ENCODE measurements at regions not wholly inside any gene's neighbourhood (a gene's known extent, or its start where the extent isn't known, plus 50 kb on each side); places are given as distances from the start of the nearest gene placed in this dataset.

DNA sequence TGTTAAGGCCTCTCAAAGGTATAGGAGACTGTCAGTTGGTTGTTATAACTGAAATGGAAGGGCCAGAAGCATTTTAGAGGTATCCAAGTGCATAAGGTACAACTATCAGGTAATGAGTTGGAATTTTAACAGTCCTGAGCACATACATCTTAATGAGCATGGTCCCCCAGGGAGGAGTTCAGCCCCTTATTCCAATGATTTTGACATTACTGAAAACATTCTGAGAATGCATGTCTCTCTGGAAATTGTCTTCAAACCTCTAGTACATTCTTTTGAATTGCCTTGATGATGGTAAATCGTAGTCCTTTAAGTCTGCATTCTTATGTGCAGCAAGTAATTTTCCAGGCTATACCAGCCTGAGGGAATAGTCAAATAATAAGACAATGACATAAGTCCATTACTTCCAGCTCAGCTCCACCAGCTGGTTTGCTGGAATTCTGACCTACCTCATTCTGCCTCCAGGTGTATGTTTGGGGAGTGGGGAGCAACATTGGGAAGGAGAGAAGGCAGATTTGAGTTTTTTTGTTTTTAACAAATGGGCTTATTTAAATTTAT lies 239.2 kb downstream of the MSRB3 start:
- DNase-seq (ENCODE audit: low read depth), result no peak

DNA sequence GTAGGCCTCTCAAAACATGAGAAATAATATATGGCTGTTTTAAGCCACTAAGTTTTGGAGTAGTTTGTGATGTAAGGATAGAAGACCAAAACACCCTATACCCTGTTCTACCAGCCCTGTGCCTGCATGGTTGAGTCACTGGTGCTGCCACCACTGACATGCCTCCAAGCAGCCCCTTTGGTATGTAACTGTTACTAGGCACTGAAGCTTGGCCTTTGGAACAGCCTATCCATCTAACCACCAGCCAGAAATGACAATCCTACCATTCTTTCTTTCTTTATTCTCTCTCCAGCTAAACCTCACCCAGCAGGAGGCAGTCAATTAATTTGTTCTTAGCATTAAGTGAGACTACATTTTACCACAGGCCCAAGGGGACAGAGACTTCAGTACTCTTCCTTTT lies 240.3 kb downstream of the MSRB3 start:
- DNase-seq (ENCODE audit: low read depth), result no peak

DNA sequence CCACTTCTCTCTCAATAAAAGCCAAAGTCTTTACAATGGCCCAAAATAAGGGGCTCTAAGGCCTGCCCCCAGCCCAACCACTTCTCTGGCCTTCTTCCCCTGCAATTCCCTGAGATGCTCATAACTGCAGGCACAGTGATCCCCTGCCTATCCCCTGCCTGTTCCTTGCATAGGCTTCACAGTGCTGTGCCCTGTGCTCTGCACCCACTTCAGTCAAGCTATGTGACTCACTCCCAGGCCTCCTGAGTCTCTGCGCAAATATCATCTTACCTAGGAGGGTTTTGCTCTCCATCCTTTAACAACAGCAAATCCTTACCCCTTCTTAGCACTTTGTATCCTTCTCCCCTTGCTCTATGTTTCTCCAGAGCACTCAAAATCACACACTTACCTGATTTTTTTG lies 242.2 kb downstream of the MSRB3 start:
- no peak for DNase-seq (ENCODE audit: low read depth)

DNA sequence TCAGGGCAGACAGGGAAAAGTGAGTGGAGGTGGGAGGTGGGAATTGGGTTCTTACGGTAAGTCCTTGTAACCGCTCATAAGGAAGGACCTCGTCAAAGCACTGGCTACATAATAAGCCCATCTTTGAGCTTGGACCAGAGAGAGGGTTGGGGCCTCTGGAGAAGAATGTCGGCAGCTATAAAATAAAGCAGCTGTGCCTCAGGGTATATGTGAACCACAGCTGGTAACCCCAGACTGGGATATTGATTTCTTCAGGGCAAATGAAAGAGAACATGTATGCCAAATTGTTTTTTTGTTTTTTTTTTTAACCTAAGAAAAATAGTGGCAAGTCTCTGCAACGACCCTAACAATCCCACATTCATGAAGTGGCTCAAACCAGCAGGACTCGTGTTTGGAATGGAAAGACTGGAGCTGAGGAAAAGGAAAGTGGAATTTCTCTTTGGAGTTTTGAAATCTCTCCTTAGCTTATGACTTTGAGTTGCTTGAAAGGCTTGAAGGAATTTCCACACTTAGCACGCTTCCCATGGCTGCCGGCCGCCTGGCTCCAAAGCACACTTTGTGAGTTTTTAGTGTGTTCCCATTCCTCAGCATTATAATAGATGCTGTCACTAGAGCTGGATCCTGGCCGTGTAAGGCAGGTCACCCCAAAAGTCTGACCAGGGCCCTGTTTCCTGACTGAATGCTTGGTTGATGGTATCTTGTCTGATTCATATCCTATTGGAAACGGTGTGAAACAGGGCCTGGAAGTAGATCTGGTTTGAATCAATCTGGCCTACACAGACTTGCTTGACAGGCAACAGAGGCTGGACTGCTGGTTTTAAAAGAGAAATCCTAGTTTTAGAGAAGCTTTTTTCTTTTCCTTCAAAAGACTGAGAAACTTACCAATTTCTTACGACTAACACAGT lies 244.7 kb downstream of the MSRB3 start:
- no peak for DNase-seq (ENCODE audit: low read depth)

DNA sequence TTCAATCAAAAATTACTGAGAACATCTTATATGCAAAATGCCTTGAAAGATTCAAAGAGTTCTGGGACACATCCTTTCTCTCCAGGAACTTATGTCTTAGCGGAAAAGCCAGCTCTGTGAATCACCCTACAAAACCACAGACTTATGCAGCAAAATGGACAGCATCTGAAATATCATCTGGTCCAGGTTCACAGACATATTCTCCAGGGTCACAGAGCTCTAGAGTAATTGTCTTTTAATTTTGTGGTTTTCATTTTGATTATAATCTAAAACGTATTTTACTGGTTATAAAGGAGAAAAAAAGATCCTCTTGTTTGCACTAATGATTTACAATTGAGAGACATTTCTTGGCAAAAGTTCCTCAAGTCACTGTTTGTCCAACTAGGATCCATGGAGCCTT lies 246.2 kb downstream of the MSRB3 start:
- no peak for DNase-seq (ENCODE audit: low read depth)

DNA sequence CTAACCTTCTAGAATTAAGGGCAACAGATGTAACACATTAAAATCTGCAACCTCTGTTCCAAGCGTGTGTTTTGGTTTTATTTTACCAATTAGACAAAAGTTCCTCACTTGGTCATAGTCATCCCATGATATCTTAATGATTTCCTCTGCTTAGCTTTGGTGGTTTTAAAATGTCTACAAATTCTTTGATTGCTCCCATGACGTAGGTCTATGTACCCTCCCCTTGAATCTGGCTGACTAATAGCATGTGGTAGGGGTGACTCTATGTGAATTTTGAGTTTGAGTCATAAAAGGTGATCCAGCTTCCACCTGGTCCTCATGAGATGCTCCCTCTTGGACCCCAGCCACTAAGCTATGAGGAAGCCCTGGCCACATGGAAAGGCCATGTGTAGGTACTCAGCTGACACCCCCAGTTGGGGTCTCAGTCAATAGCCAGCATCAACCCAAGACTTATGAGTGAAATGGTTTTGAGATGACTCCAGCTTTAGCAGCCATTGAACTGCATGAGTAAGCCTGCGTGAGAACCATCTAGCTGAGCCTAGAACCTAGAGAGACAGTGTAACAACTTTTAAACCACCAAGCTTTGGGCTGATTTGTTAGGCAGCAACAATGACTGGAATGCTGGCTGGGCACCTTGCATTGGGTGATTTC lies 247.1 kb downstream of the MSRB3 start:
- DNase-seq (ENCODE audit: low read depth), result no peak

DNA sequence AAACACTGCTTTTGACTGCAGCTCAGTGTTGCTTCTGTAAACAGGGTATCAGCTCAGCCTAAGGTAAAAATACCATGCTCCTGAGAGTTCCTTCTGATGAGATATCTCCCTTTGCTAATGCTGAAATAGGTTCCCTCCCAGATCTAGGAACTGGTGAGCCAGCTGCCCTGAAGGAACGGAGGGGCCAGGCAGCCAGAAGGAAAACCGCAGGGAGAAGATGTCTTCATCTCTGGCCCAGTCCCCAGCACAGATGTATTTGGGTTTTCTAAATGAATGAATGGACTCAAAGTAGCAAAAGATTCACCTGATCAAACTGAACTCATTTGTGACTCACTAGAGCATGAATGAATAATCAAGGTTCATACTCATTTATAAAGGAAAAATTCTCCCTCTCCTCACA lies 247.8 kb downstream of the MSRB3 start:
- DNase-seq (ENCODE audit: low read depth), result no peak

DNA sequence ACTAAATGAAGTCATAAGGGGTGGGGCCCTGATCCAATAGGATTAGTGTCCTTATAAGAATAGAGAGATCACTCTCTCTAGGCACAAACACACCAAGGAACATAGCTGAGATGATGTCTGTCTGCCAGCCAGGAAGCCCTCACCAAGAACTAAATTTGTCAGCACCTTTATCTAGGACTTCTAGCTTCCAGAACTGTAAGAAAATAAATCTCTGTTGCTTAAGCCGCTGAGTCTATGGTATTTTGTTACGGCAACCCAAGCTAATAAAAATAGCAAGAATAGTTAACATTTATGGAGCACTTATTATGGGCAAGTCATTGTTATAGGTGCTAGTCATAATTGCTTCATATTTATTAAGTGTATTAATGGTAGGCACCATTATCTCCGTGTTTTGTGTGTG lies 249.6 kb downstream of the MSRB3 start:
- DNase-seq (ENCODE audit: low read depth), result no peak

DNA sequence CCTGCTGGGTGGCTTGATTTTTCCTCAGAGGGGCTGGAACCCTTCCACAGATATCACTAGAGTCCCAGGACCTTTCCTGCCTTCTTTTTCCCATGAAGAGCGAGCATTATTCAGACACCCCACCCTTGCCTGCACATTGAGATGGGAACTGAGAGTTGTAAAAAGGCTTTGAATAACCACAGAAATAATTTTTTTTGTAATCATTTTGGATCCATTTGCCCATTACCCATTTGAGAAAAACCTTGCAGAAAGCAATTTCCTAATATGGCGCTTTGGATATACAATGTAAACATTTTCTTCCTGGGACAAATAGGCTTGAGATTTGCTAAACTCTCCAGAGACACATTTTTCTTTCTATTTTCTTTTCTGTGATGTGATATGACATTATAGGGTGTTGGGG lies 250.6 kb downstream of the MSRB3 start:
- DNase-seq (ENCODE audit: low read depth), result no peak

DNA sequence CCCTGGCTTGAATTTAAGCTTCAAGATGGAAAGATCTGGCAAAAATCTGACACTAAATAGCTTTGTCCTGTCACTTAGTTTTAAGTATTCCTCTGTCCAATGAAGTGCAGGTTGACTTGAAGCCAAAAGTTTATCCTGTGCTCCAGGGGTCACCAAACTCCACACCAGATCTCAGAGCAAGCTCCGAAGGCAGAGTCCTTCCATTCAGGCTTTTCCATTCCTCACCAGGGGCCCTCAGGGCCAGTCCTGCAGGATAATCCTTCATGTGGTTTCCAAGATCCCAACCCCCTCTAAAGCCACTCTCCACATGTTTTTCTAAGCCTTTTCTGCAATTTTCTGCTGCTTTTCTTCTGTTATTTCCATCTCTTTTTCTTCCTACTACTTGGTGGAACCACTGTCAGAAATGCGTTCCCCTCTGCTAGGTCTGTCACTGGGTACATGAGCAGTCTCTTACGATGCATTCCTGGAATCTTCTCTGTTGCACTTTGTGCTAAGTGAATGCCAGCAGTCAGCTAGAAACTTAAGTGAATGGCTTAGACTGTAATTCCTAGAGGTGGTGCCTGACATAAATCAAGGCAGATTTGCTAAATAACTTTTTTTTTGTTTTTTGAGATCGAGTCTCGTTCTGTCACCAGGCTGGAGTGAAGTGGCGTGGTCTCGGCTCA lies 251.4 kb downstream of the MSRB3 start:
- no peak for DNase-seq (ENCODE audit: low read depth)

DNA sequence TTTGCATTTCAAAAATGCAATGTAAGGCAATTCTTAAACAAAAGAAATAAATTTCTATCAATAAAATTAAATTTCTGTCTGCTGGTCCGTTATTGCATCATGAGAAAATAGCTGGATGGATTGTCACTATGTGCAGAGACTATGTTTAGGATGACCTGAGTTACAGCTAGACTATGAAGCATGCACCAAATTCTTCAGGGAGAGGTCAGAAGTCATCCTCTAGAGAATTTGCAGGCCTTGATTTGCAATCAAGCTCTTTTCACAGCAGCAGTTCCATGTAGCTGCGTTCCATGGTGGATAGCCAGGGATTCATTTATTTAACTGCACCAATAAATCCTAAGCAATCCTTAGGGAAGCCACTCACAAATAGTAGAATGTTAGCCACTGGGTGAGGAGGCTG lies 253.7 kb downstream of the MSRB3 start:
- no peak for DNase-seq (ENCODE audit: low read depth)

DNA sequence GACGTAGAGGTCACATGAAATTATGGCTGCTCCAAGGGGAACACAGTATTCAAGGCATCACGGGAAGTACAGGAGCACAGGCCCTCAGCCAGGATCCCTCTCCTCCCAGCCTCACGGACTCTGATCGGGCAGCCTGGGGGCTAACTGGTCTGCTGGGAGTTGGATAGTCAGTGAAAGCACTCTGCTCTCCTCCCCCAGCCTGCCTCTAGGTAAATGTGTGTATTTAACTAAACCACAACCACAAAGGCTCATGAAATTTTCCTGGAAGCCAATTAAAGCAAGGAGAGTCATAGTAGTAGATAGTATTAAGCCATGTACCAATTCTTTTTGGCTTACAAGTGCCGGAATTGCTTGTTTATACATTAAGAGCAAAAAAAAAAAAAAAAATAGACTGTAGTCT lies 254.3 kb downstream of the MSRB3 start:
- DNase-seq (ENCODE audit: low read depth), result no peak

DNA sequence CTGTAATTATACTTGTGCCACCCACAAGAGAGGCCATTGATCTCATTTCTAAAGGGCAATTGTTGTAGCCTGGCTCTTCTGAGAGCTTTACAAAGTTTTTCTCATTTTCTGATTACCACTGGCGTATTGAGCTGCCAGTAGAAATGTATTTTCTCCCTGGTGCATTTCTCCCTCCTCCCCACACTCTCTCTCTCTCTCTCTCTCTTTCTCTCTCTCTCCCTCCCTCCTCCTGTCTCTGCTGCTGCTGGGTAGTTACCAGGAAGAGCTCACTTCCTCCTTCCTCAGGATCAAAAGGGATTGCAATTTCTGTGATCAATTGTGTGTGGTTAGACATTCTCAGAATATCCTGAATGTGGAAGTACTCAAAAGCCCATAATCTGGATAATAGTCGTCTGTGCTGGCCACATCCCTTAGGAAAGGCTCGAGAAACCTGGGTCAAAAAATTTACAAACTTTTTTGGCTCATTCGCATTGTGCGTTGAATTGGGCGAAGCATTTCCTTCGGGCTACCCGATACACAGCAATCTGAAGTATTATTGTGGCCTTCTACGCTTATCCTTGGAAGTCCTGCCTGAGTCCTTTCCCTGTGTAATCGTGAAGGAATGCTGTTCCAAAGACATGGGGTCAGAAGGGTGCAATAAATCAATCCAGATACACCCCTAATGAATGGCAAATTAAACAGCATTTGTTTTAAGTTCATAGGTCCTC lies 254.8 kb downstream of the MSRB3 start:
- no peak for DNase-seq (ENCODE audit: low read depth)

DNA sequence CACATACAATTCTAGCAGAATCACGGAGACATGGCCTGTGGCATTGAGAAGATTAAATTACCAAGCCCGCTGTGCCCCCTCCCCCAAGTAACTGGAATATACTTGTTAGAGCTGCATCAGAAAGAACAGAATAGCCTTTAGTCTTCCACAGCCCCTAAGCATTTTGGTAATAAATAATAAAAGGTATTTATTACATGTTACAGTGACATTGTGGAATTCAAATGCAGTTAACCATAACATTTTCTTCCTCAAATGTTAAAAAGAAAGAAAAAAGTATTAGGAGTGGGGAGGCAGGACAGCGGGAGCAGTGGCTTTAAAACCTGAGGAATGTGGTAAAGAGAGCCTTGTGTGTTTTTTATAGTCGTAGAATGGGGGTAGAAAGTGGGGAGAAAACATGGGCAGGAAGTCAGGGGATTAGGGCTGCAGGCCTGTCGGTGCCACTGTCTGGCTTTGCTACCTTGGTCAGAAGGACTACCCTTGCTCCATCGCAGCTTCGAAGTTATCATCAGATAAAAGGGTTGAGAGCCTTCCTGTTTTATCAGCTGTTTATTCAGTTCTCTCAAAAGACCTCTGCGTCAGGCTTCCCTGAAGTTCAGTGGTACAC lies 255.9 kb downstream of the MSRB3 start:
- DNase-seq (ENCODE audit: low read depth), result no peak

DNA sequence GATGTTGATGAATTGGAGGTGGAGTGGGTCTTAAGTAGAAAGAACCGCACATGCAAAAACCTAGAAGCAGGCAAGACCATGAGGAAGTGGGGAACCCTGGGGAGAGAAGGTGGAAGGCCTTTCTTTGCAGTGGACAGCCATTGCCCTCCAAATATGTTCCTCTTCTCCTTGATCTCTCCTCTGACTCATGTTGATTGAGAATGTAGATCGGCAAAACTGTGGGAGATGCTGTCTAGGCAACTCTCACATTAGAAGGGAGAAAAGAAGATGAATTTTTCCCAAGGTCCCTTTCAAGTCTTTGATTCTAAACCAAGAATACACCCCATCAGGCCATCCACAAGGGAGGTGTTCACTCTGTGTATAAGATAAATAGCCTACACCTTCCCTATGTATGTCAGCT lies 257.5 kb downstream of the MSRB3 start:
- no peak for DNase-seq (ENCODE audit: low read depth)

DNA sequence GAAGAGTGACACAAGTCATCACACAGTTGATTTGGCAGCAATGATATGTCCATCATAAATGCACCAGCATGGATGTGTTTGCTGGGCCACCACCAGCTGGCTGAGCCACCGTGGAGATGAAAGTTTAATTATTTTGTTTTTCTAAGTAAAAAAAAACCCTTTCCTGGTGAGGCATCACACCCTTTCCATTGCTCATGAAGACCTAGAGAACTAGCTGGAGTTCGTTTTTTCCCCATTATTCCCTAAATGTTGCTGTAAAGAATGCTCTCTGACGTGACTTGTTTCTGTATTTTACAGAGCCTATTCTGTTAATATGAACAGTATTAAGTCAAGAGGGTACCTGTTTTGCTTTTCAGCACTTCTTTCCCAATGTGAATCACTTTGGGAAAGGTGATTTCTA lies 257.9 kb downstream of the MSRB3 start:
- DNase-seq (ENCODE audit: low read depth), result no peak

DNA sequence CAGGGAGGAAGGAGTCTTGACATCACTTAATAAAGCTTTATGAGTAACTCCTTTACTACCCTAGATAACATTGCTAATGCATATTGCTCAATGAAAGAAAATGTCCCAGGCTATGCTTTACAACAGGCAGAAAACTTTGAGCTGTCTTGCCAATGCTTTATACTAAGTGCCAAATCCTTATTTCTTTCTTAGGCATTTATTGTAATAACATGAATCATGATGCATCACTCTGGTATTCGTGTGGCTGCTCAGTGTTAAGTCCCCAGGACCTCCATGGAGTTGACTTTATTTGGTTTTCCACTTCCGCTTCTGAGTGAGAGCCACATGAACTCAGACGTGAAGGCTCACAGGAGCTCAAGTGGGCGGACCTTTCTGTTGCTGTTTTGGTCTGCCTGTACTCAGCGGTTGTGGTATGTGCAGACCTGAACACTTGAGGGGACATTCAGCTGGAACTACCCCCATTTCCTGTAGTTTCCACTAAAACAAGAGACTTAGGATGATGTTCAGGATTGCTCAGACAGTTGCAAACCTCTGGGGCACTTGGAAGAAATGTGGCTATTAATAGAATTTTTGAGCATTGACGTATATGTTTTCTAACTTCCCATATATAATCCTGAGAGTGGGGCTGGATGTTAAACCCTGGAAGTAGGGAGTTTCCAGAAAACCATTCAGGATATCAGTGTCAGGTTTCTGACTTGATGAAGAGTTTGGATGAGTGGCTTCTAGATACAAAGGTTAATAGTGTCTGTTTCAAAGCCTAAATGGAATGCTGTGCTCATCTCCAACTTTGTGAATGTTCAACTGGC lies 258.6 kb downstream of the MSRB3 start:
- no peak for DNase-seq (ENCODE audit: low read depth)

DNA sequence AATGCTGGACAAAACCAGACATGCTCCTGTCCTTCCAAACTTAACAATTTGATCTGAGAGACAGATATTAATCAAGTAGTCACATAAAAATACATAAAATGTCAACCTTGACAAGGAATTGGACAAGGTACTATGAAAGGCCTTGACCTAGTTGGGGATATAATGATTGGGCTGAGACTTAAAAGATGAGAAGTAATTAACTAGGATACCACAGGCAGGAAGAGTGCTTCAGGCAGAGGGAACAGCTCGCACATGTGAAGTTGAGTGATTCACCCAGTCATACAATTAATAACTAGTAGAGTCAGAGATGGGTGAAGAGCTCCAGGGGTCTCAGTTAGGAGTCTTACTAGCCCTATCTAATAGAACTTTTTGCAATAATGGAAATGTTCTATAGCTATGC lies 259.5 kb downstream of the MSRB3 start:
- no peak for DNase-seq (ENCODE audit: low read depth)

DNA sequence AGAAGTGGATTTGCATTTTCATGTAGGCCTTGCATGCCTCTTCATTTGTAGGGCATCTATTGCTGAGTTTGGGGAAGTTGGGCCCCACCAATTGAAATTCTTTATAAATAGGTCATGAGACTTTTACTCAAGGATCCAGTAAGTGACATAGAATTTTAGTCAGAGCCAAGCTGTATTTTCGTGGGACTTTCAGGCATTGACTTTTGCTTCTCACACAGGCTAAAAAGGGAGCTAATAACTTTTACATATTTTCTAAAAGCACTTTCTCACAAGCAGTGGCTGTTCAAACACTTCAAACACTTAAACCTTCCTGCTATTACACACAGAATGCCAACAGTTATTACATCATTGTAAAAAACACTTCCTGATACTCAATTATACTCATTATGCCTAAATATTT lies 260.5 kb downstream of the MSRB3 start:
- no peak for DNase-seq (ENCODE audit: low read depth)

DNA sequence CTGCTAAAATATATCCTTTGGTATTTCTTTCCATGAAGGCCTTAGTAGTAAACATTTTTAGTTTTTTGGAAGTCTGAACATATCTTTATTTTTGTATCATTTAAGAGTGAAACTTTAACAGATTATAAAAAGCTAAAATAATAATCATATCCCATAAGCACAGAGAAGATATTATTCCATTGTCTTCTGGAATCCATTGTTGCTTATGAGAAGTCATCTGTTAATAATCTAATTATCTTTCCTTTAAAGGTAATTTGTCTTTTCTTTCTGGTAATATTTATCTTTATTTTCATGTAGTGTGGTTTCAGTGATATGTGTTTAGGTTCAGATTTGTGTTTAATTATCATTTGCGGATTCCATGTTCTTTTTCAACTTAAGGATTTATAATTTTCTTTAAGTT lies 261.7 kb downstream of the MSRB3 start:
- DNase-seq (ENCODE audit: low read depth), result no peak

DNA sequence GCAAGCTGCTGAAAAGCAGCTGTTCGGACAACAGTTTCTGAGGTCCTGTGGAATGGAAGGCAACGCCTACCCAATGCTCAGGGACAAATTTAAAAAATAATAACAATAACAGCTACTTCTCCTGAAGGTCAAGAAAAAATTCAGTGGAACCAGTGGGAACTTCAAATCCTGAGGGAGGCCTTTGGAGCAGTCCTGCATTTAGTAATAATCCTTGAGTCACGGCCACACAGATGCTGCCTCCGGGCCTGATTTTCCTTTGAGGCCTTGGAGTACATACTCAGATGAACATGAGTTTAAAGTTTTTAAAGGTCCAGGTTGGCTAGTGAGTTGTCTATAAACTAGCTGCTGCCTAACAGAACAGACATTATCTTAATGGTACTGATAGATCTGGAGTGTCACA lies 268.0 kb downstream of the MSRB3 start:
- DNase-seq (ENCODE audit: low read depth), result no peak

Data from stimulated activated CD8-positive, alpha-beta memory T cell treated with anti-CD3 and anti-CD28 coated beads, Interleukin-12 subunit alpha, Interleukin-12 subunit beta, amount 100 ng/mL, for 4 hours (primary cell).